ENCODE measurements at regions not wholly inside any gene's neighbourhood (a gene's known extent, or its start where the extent isn't known, plus 50 kb on each side); places are given as distances from the start of the nearest gene placed in this dataset.
"Not testable (repeated sequence)": the region's sequence is repeated elsewhere in the genome, so short reads cannot be mapped to it uniquely, and the experiment has no call there.

DNA sequence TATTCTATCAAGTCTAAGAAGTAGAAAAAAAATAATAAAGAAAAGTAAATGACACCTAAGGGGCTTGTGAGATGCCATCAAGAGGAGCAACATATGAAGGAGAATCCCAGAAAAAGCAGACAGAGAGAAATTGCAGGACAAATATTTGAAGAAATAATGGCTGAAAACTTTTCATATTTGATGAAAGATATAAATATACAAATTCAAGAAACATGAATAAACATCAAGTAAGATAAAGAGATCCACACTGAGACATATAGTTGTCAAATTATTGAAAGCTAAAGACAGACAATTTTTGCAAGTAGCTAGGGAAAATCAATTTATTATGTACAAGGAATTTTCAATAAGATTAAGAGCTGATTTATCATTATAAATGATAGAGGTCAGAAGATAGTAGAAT lies 558.0 kb downstream of the ZWINT start:
- TF ChIP-seq CTCF (IDR thresholded peaks at IDR 0.05; ENCODE audit: extremely low read depth, insufficient read depth, missing control alignments), result no peak
- no peak for DNase-seq (ENCODE audit: low spot score)
- in situ Hi-C loops (cut with MboI; ENCODE audit: low pct_unique_long_range_greater_than_20kb, low sequenced_read_pairs, unreplicated experiment), result no loop called here

DNA sequence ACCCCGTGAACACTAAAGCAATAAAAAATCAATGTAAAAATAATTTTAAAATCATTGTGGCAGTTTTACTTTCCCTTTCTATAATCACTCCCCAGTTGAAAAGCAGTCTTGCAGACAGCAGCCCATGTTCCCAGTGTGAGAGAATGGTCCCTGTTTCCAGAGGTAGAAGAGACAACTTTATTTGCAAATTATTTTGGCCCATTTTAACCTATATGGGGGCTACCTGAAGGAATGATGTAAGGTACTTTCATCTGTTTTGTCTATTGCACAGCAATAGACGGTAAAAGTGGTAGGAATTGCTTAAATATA lies 559.8 kb downstream of the ZWINT start:
- in situ Hi-C loops (cut with MboI; ENCODE audit: low pct_unique_long_range_greater_than_20kb, low sequenced_read_pairs, unreplicated experiment), result no loop called here
- TF ChIP-seq CTCF (IDR thresholded peaks at IDR 0.05; ENCODE audit: extremely low read depth, insufficient read depth, missing control alignments), result no peak
- DNase-seq (ENCODE audit: low spot score), result no peak

DNA sequence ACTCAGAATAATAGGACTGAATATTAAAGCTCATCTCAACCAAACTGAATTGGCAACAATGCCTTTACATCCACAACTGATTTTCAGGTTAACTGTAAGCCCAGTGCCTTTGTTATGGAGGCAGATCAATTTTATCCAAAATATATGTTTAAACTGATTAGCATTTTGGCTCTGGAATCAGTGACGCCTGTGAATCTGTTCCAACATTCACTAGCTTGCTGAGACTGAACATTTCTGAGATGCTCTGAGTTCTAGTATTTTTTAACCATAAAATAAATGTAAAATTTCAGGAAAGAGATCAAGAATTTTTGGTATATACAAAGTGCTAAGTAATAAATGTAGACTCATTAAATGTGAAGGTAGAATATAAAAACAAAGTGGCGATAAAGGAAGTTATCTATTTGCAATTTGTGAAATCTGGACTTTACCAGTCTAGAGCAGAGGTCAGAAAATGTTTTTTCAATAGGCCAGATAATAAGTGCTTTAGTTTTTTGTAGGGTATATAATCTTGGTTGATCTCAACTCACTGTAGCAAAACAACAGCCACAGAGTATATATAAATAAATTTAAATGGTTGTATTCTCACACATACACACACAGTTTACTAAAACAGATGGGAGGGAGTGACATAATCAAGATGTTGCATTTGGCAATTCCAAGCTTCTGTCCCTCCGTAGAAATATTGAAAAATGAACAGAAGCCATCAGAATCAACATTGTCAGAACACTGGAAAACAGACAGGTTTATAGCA lies 560.3 kb downstream of the ZWINT start:
- in situ Hi-C loops (cut with MboI; ENCODE audit: low pct_unique_long_range_greater_than_20kb, low sequenced_read_pairs, unreplicated experiment), result no loop called here
- DNase-seq (ENCODE audit: low spot score), result no peak
- TF ChIP-seq CTCF (IDR thresholded peaks at IDR 0.05; ENCODE audit: extremely low read depth, insufficient read depth, missing control alignments), result no peak

- TF ChIP-seq CTCF (IDR thresholded peaks at IDR 0.05; ENCODE audit: extremely low read depth, insufficient read depth, missing control alignments), result no peak
- DNase-seq (ENCODE audit: low spot score), result no peak
- in situ Hi-C loops (cut with MboI; ENCODE audit: low pct_unique_long_range_greater_than_20kb, low sequenced_read_pairs, unreplicated experiment), result no loop called here
Observed at GRCh38 chr10:55793024-55793423, 568.0 kb downstream of the ZWINT start.

GRCh38 chr10:55790276-55790675 lies 570.8 kb downstream of the ZWINT start:
- DNase-seq (ENCODE audit: low spot score); in situ Hi-C loops (cut with MboI; ENCODE audit: low pct_unique_long_range_greater_than_20kb, low sequenced_read_pairs, unreplicated experiment): not testable (repeated sequence)

GRCh38 chr10:55786461-55787050 lies 574.5 kb downstream of the ZWINT start:
- in situ Hi-C loops (cut with MboI; ENCODE audit: low pct_unique_long_range_greater_than_20kb, low sequenced_read_pairs, unreplicated experiment), result no loop called here
- TF ChIP-seq CTCF (IDR thresholded peaks at IDR 0.05; ENCODE audit: extremely low read depth, insufficient read depth, missing control alignments), result no peak
- DNase-seq (ENCODE audit: low spot score), result no peak

DNA sequence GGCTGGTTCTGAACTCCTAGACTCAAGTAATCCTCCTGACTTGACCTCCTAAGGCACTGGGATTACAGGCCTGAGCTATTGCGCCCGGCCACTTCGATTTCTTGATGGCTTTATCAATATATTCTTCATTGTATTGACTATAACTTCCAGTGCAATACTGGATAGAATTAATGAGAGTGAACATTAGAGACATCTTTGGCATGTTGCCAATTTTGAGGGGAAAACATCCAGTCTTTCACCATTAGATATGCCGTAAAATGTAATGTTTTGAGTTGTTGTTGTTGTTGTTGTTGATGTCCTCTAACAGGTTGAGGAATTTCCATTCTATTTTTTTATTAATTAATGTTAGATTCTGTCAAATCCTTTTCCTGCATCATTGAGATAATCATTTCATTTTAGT lies 578.9 kb downstream of the ZWINT start:
- TF ChIP-seq CTCF (IDR thresholded peaks at IDR 0.05; ENCODE audit: extremely low read depth, insufficient read depth, missing control alignments), result no peak
- DNase-seq (ENCODE audit: low spot score), result no peak
- in situ Hi-C loops (cut with MboI; ENCODE audit: low pct_unique_long_range_greater_than_20kb, low sequenced_read_pairs, unreplicated experiment), result no loop called here

Measured in GM13977 (cell line).